Lung (tissue), 11 donors: ENCODE measurements at regions not wholly inside any gene's neighbourhood (a gene's known extent, or its start where the extent isn't known, plus 50 kb on each side); places are given as distances from the start of the nearest gene placed in this dataset.

Experiments used
- ATAC-seq: fragments of 200-7000 bp; cut with Tn5 transposase; one replicate; pipeline ENCODE4 v1.9.1; 2020; ENCODE audit warnings: moderate number of reproducible peaks; ENCODE audit not compliant: insufficient read depth, low FRiP score
- DNase-seq, 3 donors: peaks; one replicate each; pipeline ENCODE4 v3.0.0-alpha.2; 2013 to 2017
- H3K27ac ChIP-seq, 2 donors: one replicate each; pipeline ENCODE4 v1.5.1; 2013; ENCODE audit warnings: mild to moderate bottlenecking in 2 of 2, moderate library complexity in 2 of 2, control low read depth in 1 of 2, inconsistent platforms in 1 of 2, low read depth in 1 of 2, low read length in 1 of 2
- H3K27me3 ChIP-seq, 3 donors: one replicate each; pipeline ENCODE4 v1.5.1; 2013; ENCODE audit warnings: low read length in 2 of 3; ENCODE audit not compliant: control insufficient read depth in 3 of 3, insufficient read depth in 3 of 3
- H3K36me3 ChIP-seq, 4 donors: one replicate each; pipeline ENCODE4 v1.5.1; 2013; ENCODE audit warnings: low read length in 4 of 4, mild to moderate bottlenecking in 1 of 4, moderate library complexity in 1 of 4; ENCODE audit not compliant: control insufficient read depth in 4 of 4, insufficient read depth in 4 of 4
- H3K4me1 ChIP-seq, 5 donors: one replicate each; pipeline ENCODE4 v1.5.1; 2013; ENCODE audit warnings: low read length in 5 of 5, mild to moderate bottlenecking in 2 of 5, moderate library complexity in 1 of 5; ENCODE audit not compliant: control insufficient read depth in 5 of 5, insufficient read depth in 5 of 5
- H3K4me3 ChIP-seq: one replicate; pipeline ENCODE4 v1.5.1; 2013; ENCODE audit warnings: mild to moderate bottlenecking, control low read depth, moderate library complexity
- H3K9ac ChIP-seq, 2 donors: one replicate each; pipeline ENCODE4 v1.5.1; 2013; ENCODE audit warnings: low read length in 2 of 2, control low read depth in 1 of 2; ENCODE audit not compliant: insufficient read depth in 1 of 2
- H3K9me3 ChIP-seq, 4 donors: one replicate each; pipeline ENCODE4 v1.5.1; 2013; ENCODE audit warnings: low read length in 3 of 4, mild to moderate bottlenecking in 1 of 4, moderate library complexity in 1 of 4; ENCODE audit not compliant: control insufficient read depth in 4 of 4, insufficient read depth in 3 of 4
- CTCF ChIP-seq: IDR thresholded peaks from 2 replicates; pipeline ENCODE4 v1.5.1; 2012; ENCODE audit warnings: mild to moderate bottlenecking; ENCODE audit errors: control extremely low read depth, extremely low read depth
- WGBS, 2 donors: extraction: QIAGEN DNeasy Blood & Tissue Kit; methylation state at CpG; one replicate each; pipeline ENCODE4 v1.1.7; 2013; 5-methylcytosine and 5-hydroxymethylcytosine counted together
- donor health status: control.
- donor health status: control.
- donor health status: Bipolar disorder and iron deficiency.
- donor health status: healthy.
- donor health status: DM: yes; HTN: yes; CAD: no.

- DNase-seq, result no peak
- Histone ChIP-seq H3K27me3 (no peaks in the 10 kb centered on the region), H3K36me3 (no peaks in the 10 kb centered on the region), H3K4me1 (peaks cover 0 to 4% (median 0%) of the 10 kb centered on the region in 5 donors), H3K9me3 (no peaks in the 10 kb centered on the region), H3K9ac (no peak overlapping the region), H3K4me3 (no peak overlapping the region), H3K27ac (no peak overlapping the region)
- TF ChIP-seq CTCF, result no peak
- ATAC-seq, result no peak
Observed at GRCh38 chr16:65318590-65319257, 196.9 kb upstream of the CDH11 start.

- Histone ChIP-seq H3K9ac (no peak overlapping the region), H3K9me3 (no peaks in the 10 kb centered on the region), H3K4me3 (no peak overlapping the region), H3K36me3 (no peaks in the 10 kb centered on the region), H3K27ac (no peak overlapping the region), H3K4me1 (peaks cover 0 to 4% (median 0%) of the 10 kb centered on the region in 5 donors), H3K27me3 (no peaks in the 10 kb centered on the region)
- ATAC-seq, result no peak
- WGBS, 2 donors, result 70 to 75% methylated on average over 9 of the region's 9 CpGs
- DNase-seq, result no peak
- TF ChIP-seq CTCF, result no peak
Observed at GRCh38 chr16:65318138-65318537, 196.3 kb upstream of the CDH11 start.

GRCh38 chr16:65316808-65317207, 194.9 kb upstream of the CDH11 start:
- no peaks in the 10 kb centered on the region for H3K9me3 ChIP-seq
- ATAC-seq, result no peak
- H3K9ac ChIP-seq, result no peak overlapping the region
- H3K27me3 ChIP-seq, result no peaks in the 10 kb centered on the region
- no peak for TF ChIP-seq CTCF
- no peak overlapping the region for H3K27ac ChIP-seq
- H3K4me1 ChIP-seq, result peaks cover 0 to 4% (median 0%) of the 10 kb centered on the region in 5 donors
- H3K4me3 ChIP-seq, result no peak overlapping the region
- no peak for DNase-seq
- 64 to 69% methylated on average over 3 of the region's 3 CpGs for WGBS, 2 donors
- no peaks in the 10 kb centered on the region for H3K36me3 ChIP-seq
